Gastrocnemius medialis (tissue), 4 donors: ENCODE measurements at regions not wholly inside any gene's neighbourhood (a gene's known extent, or its start where the extent isn't known, plus 50 kb on each side); places are given as distances from the start of the nearest gene placed in this dataset.

ENCODE experiments used
- ATAC-seq, 2 donors: fragments of 150-250 bp; one replicate each; pipeline ENCODE4 v1.9.1; 2016
- DNase-seq, 2 donors: peaks; one replicate each; pipeline ENCODE4 v3.0.0-alpha.2; 2019
- H3K27ac ChIP-seq, 4 donors: fragments of 200-600 bp; sonication (generic); 1 replicate in 1 of 4; 2 replicates in 3 of 4; pipeline ENCODE4 v1.5.1; 2016 to 2018; ENCODE audit warnings: mild to moderate bottlenecking in 2 of 4, moderate library complexity in 1 of 4
- H3K27me3 ChIP-seq, 3 donors: fragments of 200-600 bp; sonication (generic) in 2 of 3; 1 replicate in 1 of 3; 2 replicates in 2 of 3; pipeline versions ENCODE4 v1.5.1 to v1.6.0; 2016 to 2019; ENCODE audit warnings: mild to moderate bottlenecking in 1 of 3, moderate library complexity in 1 of 3
- H3K36me3 ChIP-seq, 2 donors: fragments of 200-600 bp; sonication (generic) in 1 of 2; one replicate each; pipeline ENCODE4 v1.5.1; 2017 to 2018
- H3K4me1 ChIP-seq, 2 donors: fragments of 200-600 bp; sonication (generic) in 1 of 2; one replicate each; pipeline ENCODE4 v1.5.1; 2016 to 2017; ENCODE audit warnings: mild to moderate bottlenecking in 2 of 2
- H3K4me3 ChIP-seq, 4 donors: fragments of 200-600 bp; sonication (generic) in 3 of 4; 1 replicate in 1 of 4; 2 replicates in 3 of 4; pipeline ENCODE4 v1.5.1; 2016 to 2019; ENCODE audit warnings: mild to moderate bottlenecking in 2 of 4
- H3K9me3 ChIP-seq, 3 donors: fragments of 200-600 bp; sonication (generic) in 2 of 3; 1 replicate in 1 of 3; 2 replicates in 2 of 3; pipeline ENCODE4 v1.5.1; 2016 to 2019
- CTCF ChIP-seq, 5 experiments: fragments of 450-650 bp in 3 of 5; fragments of 200-600 bp in 2 of 5; sonication (generic) in 2 of 5; IDR thresholded peaks in 4 of 5; conservative IDR thresholded peaks in 1 of 5; 1 replicate in 4 of 5; 2 replicates in 1 of 5; pipeline ENCODE4 v1.5.1; 2016 to 2019; ENCODE audit warnings: antibody characterized with exemption in 5 of 5, mild to moderate bottlenecking in 3 of 5, moderate library complexity in 3 of 5
- POLR2A ChIP-seq, 2 donors: fragments of 450-650 bp; IDR thresholded peaks; one replicate each; pipeline ENCODE4 v1.6.1; 2017; ENCODE audit warnings: antibody characterized with exemption in 2 of 2, mild to moderate bottlenecking in 2 of 2, moderate library complexity in 2 of 2
- in situ Hi-C, 4 donors: fragments of 200-750 bp; cut with MboI; loops; one replicate each; pipeline versions ENCODE4 v1.15.0 to v1.8.0; 2017; ENCODE audit warnings: low sequenced_read_pairs in 4 of 4
- intact Hi-C: fragments of 100-400 bp; cut with DNase I; formaldehyde crosslinking; loops from one replicate; pipeline ENCODE4 v1.15.1; 2023; ENCODE audit warnings: low total_unique reads

DNA sequence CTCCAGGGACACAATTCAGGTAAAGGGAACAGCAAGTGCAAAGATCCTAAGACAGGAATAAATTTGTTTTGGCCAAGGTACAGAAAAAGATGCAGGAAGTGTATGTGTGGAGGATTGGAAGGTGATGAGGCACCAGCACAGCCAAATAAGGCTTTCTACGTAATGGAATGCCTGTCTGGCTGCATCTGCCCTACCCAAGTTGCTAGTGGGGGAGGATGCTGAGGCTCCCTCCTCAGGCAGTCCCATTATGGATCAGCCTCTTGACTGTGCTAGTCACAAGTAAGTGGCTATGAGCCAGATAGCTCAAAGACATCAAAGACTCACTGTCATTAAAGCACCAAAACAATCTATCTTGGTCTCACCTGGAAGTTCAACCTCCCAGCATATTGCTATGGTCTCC, 300.9 kb upstream of the FAT4 start:
- no peak for TF ChIP-seq CTCF (IDR thresholded peaks at IDR 0.05 in 4 of 5, conservative IDR thresholded peaks at IDR 0.05 in 1 of 5)
- no peak for TF ChIP-seq POLR2A (IDR thresholded peaks at IDR 0.05)
- H3K27me3 ChIP-seq, result no peaks in the 10 kb centered on the region
- ATAC-seq (no peak), DNase-seq (no peak)
- H3K4me1 ChIP-seq, result no peaks in the 10 kb centered on the region
- H3K36me3 ChIP-seq, result no peaks in the 10 kb centered on the region
- no peaks in the 10 kb centered on the region for H3K9me3 ChIP-seq
- intact Hi-C loops (no loop called here), in situ Hi-C loops (no loop called here)
- H3K27ac ChIP-seq, result no peak overlapping the region
- no peak overlapping the region for H3K4me3 ChIP-seq

DNA sequence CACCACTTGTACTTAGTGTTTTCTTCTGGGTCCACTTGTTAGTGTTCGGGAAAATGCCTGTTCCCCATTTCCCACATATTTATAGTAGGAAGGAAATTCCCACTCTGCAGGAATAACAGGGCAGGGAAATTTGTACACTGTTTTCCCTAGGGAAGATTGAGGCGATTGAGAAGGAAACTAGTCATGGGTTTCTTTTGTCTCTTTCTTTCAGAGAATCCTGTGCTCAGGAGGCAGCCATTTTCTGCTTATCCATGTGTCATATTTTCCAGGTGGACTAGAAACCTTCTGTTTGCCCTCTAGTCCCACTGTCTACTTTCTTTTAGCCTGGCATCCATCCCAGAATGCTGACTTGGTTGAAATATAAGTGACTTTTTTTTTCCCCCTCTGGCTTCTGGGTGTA, 299.1 kb upstream of the ANKRD50 start:
- H3K36me3 ChIP-seq, result no peaks in the 10 kb centered on the region
- H3K9me3 ChIP-seq, result no peaks in the 10 kb centered on the region
- no peak overlapping the region for H3K27ac ChIP-seq
- no peak overlapping the region for H3K4me3 ChIP-seq
- ATAC-seq, result no peak
- no peaks in the 10 kb centered on the region for H3K4me1 ChIP-seq
- DNase-seq, result no peak
- intact Hi-C loops (no loop called here), in situ Hi-C loops (no loop called here)
- TF ChIP-seq CTCF (IDR thresholded peaks at IDR 0.05 in 4 of 5, conservative IDR thresholded peaks at IDR 0.05 in 1 of 5) (no peak), POLR2A (IDR thresholded peaks at IDR 0.05) (no peak)
- no peaks in the 10 kb centered on the region for H3K27me3 ChIP-seq

- ATAC-seq, result no peak
Observed at GRCh38 chr4:125010796-125011503, 298.4 kb upstream of the ANKRD50 start.

DNA sequence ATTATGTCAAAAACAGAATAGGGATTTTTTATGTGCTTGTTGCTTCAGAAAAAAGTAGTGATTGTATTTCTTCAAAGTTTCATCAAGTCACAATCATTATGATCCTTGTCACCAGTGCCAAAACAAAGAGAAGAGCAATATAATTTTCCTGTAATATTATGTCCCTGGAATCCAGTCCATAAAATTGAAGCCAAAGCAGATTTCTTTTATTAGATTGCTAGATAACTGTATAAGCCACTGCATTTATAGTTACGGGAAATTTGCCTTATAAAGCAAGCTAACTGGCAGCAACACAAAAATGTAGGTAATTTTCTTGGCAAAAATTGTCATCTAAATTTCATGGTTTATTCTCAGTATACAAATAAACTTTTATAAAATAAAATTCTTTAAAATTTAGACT, 296.1 kb upstream of the ANKRD50 start:
- in situ Hi-C loops, result no loop called here
- TF ChIP-seq POLR2A (IDR thresholded peaks at IDR 0.05) (no peak), CTCF (IDR thresholded peaks at IDR 0.05 in 4 of 5, conservative IDR thresholded peaks at IDR 0.05 in 1 of 5) (no peak)

More at GRCh38 chr4:125010796-125011503, 298.4 kb upstream of the ANKRD50 start:
- in situ Hi-C loops (no loop called here), intact Hi-C loops (no loop called here)
- no peak for TF ChIP-seq CTCF (IDR thresholded peaks at IDR 0.05 in 4 of 5, conservative IDR thresholded peaks at IDR 0.05 in 1 of 5)
- TF ChIP-seq POLR2A (IDR thresholded peaks at IDR 0.05), result no peak
- Histone ChIP-seq H3K27ac (no peak overlapping the region), H3K4me1 (no peaks in the 10 kb centered on the region), H3K4me3 (no peak overlapping the region), H3K9me3 (no peaks in the 10 kb centered on the region), H3K27me3 (no peaks in the 10 kb centered on the region), H3K36me3 (no peaks in the 10 kb centered on the region)
- no peak for DNase-seq

GRCh38 chr4:125004676-125005075, 292.1 kb upstream of the ANKRD50 start:
- no peak for ATAC-seq
- no peak overlapping the region for H3K4me3 ChIP-seq
- no peaks in the 10 kb centered on the region for H3K9me3 ChIP-seq
- in situ Hi-C loops, result no loop called here
- H3K4me1 ChIP-seq, result no peaks in the 10 kb centered on the region
- H3K27ac ChIP-seq, result no peak overlapping the region
- no peak for DNase-seq
- no peaks in the 10 kb centered on the region for H3K27me3 ChIP-seq
- H3K36me3 ChIP-seq, result no peaks in the 10 kb centered on the region
- intact Hi-C loops, result no loop called here
- no peak for TF ChIP-seq CTCF (IDR thresholded peaks at IDR 0.05 in 4 of 5, conservative IDR thresholded peaks at IDR 0.05 in 1 of 5)
- no peak for TF ChIP-seq POLR2A (IDR thresholded peaks at IDR 0.05)

More for the DNA sequence above, 296.1 kb upstream of the ANKRD50 start:
- intact Hi-C loops, result no loop called here
- ATAC-seq (no peak), DNase-seq (no peak)
- no peaks in the 10 kb centered on the region for H3K4me1 ChIP-seq
- no peaks in the 10 kb centered on the region for H3K27me3 ChIP-seq
- no peaks in the 10 kb centered on the region for H3K9me3 ChIP-seq
- no peak overlapping the region for H3K4me3 ChIP-seq
- no peaks in the 10 kb centered on the region for H3K36me3 ChIP-seq
- H3K27ac ChIP-seq, result no peak overlapping the region
